GM21737 (cell line): ENCODE measurements at regions not wholly inside any gene's neighbourhood (a gene's known extent, or its start where the extent isn't known, plus 50 kb on each side); places are given as distances from the start of the nearest gene placed in this dataset.
"Not testable (repeated sequence)": the region's sequence is repeated elsewhere in the genome, so short reads cannot be mapped to it uniquely, and the experiment has no call there.

Experiments used
- ATAC-seq: cut with Tn5 transposase; IDR thresholded peaks from one replicate; pipeline ENCODE4 v1.9.1; 2021; ENCODE audit warnings: mild to moderate bottlenecking, moderate library complexity; ENCODE audit not compliant: unreplicated experiment

GRCh38 chrX:148080593-148080992, 99.5 kb downstream of the FMR1NB start:
- ATAC-seq, result no peak

DNA sequence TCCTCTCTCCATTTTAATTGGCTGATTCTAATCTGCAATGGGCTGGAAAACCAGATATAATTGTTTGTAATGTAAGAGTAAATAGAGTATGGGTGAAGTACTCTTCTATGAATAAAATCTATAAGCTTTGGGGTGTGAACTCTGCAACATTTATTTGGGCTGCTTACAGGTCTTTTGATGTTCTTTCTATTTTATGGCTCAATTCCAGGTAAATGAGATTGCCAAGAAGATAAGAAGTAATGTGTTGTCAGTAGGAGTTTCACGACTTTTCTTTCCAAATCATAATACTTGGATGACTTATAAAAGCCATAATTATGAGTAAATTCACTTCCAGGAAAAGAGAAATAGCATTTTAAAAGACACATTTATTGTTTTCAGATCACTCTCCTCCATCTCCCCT, 103.5 kb downstream of the FMR1NB start:
- ATAC-seq, result no peak

DNA sequence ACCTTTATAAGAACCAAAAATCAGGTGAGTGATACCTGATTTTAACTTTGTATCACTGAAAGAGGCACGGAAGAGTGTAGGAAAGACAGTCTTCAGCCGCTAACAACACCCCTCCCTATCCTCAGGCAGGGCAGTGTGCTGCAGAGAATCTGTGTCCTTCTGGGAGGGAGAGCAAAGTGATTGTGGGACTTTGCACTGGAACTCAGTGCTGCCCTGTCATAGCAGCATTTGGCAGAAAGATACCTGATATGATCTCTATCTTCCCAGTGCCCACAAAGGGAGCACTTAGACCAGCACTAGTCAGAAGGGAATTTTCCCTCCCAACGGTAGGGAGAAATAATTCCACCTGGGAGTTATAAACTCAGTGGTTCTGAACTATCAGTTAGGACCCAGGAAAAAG, 139.0 kb downstream of the FMR1NB start:
- no peak for ATAC-seq

DNA sequence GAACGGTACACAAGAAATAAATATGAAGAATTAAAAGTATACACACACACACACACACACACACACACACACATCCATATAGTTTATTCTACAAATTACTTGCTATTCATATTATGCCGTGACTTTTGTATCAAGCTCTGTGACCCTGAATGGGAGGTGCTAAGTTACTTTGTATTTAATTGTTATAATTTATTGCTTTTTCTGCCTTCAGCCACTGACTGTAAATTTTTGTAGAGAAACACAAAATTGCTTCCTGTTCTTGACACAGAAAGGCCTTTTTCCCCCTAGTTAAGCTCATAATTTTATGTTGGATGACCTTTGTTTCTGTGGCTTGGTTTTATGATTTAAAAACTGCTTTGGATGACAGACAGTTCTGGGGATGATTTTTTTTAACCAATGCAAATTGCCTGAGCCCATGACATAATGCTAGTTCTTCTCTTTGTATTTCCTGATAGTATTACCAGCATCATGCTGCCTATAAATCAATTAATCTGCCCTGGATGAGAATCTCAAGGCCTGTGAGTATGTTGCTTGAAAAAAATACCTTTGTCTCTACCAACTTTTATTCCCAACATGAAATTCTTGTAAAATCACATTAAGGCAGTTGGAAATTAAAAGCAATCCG, 140.0 kb downstream of the FMR1NB start:
- no peak for ATAC-seq

DNA sequence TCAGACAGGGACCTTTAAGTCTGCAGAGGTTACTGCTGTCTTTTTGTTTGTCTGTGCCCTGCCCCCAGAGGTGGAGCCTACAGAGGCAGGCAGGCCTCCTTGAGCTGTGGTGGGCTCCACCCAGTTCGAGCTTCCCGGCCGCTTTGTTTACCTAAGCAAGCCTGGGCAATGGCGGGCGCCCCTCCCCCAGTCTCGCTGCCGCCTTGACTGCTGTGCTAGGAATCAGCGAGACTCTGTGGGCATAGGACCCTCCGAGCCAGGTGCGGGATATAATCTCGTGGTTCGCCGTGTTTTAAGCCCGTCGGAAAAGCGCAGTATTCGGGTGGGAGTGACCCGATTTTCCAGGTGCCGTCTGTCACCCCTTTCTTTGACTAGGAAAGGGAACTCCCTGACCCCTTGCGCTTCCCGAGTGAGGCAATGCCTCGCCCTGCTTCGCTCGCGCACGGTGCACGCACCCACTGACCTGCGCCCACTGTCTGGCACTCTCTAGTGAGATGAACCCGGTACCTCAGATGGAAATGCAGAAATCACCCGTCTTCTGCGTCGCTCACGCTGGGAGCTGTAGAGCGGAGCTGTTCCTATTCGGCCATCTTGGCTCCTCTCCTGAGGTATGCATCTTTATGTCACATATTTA, 147.9 kb downstream of the FMR1NB start:
- not testable (repeated sequence) for ATAC-seq

DNA sequence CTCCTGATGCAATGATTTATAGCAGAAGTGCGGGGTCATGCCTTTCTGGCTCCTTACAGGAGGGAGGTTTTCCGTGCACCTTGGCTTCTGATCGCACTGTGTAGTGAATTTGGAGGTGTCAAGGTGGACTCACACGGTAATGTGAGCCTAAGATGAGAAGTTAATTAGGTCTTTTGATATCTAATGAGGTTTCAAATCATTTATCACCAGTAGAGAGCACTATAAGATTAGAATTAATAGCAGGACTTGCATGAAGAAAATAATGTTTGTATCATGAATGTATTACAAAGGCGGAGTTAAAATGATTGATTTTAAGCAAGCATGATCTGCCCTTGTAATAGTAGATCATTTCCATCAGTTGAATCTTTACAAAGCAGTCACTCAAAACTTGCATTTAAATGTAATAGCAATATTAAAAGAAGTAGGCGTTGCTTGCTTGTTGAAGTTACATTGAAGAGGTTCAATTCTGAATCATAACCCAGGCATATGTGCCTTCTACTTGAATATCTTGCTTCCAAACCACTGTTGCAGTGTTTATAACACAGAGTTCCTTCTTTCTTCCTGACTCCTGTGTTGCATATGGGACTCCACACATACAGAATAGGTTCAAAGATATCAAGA, 152.1 kb downstream of the FMR1NB start:
- no peak for ATAC-seq

GRCh38 chrX:148134578-148134977, 153.4 kb downstream of the FMR1NB start:
- no peak for ATAC-seq

DNA sequence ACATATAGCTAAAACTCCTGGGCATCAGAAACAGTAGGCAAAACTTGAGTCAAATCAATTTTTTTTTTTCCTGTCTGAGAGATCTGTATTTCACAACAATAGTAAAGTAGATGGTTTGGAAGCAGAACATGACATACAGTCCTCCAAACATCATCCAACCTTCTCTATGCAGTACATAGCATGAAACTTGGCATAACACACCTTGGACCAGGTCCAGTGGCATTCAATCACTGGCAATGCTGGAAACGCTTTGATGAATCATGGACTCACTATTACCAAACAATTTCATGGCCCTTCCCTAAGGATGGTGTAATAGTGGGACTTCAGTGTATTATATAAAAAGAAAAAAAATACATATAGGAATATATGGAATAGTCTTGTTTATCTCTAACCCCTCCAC, 154.6 kb downstream of the FMR1NB start:
- ATAC-seq, result no peak

- ATAC-seq, result no peak
Observed at GRCh38 chrX:148146121-148146520, 165.0 kb downstream of the FMR1NB start.

GRCh38 chrX:148156986-148157385, 175.8 kb downstream of the FMR1NB start:
- no peak for ATAC-seq

DNA sequence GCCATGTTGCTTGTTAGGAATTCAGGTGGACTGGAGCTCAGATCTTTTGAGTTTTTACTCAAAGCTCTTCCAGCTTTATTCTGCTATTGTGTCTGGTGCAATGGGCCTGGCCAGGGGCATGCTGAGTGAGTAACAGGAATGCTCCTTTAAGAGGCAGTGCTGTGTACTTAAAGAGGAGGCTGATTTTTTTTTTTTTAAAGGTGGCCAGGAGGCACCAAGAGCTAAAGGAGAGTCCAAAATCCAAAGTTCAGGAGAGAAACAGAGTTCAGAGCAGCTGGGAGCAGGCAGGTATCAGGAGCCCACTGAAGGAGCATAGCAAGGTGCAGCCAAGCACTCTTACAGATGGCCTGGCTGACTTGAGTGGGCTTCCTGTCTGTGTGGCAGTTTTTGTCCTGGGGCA, 178.7 kb downstream of the FMR1NB start:
- ATAC-seq, result no peak

DNA sequence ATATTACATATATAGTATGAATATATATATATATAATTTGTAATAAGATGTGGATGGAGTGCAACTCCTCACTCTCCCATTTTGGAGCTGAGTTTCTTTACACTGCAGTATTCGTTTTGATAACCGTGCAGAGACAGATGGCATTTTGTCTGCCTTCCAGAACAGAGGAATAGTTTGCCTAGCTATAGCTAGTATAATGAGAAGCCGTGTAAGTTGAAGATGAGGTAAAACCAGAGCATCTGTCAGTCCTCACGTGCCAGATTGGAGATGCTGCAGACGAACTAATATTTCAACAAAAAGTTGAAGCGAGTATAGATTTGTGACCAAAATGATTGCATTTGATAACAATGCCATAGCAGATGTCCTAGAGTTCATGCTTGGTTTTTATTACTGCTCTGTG, 180.6 kb downstream of the FMR1NB start:
- no peak for ATAC-seq

- ATAC-seq, result no peak
Observed at GRCh38 chrX:148185631-148186030, 204.5 kb downstream of the FMR1NB start.

GRCh38 chrX:148192547-148192946, 211.4 kb downstream of the FMR1NB start:
- ATAC-seq, result no peak

DNA sequence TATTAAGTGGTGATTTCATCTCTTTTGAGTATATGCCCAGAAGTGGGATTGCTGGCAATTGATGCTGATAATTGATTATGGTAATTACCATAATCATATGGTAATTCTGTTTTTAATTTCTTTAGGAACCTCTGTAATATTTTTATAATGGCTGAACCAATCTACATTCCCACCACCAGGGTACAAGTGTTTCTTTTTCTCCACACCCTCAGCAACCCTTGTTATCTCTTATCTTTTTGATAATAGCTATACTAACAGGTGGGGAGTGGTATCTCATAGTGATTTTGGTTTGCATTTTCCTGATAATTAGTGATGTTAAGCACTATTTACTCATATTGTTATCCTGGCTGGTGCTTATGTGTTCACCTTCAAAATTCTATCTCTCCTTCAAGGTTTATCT, 212.6 kb downstream of the FMR1NB start:
- no peak for ATAC-seq

DNA sequence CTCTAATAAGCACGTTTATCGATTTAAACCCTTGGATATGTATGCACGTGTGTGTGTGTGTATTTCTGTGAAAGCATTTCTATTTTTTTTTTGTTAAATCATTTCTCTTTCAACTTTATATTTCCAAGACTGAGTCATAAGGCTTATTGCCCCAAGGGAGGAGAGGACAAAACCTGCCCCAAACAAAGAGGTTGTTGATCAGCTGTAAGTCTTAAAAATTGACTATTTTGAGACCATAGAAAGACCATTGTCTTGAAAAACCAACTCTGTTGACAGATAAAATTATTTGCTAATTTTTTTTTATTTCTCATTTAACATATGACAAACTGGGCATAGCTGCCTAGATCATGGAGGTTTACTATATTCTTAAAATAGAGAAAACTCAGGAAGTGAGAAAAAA, 222.4 kb downstream of the FMR1NB start:
- no peak for ATAC-seq

DNA sequence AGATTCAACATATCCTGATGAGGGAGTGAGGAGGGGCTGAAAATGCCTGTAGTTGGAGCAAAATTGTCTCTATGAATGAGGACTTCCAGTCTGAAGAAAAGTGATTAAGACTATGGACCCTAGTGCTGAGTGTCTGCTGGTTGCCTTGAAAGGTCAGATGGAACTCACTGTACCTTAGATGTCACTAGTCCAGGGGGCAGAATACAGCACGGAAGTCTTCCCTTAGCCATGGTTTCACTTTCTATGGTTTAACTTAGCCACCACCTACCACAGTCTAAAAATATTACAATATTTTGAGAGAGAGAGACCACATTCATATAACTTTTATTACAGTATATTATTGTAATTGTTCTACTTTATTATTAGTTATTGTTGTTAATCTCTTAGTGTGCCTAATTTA, 223.1 kb downstream of the FMR1NB start:
- ATAC-seq, result no peak

GRCh38 chrX:148214786-148215185, 233.6 kb downstream of the FMR1NB start:
- ATAC-seq, result no peak

DNA sequence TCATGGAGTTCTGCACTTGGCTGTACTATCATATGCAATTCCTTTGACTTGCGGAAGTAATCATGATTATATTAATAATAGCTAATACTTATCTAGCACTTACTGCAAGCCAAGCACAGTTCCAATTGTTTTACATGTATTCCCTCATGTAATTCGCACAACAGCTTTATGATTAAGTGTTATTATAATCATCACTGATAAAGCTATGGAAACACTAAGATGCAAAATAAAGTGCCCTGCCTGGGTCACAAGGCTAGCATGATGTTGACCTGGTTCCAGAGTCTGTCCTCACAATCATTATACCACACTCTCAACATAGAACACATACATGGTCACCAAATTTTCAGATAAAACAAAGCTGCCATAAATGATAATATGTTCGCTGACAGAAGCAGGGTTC, 234.6 kb downstream of the FMR1NB start:
- no peak for ATAC-seq

DNA sequence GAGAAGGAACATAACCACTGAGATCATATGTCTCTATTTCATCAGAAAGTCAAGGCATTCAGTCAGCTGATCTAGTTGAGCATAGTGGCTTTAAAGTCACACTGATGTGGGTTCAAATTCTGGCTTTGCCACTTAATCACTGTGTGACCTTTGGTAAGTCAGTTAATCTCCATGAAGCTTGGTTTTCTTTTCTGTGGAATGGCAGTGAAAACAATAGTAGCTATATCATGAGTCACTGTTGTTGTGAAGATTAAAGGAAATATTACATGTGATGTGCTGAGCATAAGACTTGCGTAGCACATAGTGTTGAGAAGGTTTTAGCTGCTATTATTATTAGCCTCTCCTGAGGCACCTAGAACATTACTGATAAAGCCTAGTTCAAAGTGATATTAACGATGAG, 242.2 kb downstream of the FMR1NB start:
- ATAC-seq, result no peak

GRCh38 chrX:148228521-148228920, 247.4 kb downstream of the FMR1NB start:
- ATAC-seq, result no peak

DNA sequence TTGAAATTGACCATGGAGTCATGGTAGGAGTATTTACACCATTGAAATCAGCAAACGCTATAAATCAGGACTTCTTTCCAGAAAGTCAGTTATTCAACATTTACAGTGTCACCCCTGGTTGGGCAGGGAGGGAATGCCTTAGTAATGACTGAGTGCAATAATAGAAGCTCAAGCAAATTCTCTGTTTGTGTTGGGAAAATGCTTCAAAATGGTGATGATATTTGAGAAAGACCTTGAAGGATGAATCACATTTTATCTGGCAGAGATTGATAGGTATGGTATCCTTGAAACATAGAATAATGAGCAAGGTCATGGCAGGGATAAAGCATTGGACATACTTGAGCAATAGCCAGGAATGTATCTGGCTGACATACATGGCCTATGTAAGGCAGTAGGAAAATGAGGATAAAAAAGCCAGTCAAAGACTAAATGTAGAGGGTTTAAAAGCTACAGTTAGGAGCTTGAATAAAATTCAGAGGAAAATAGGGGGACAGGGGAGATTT, 248.7 kb downstream of the FMR1NB start:
- no peak for ATAC-seq
